Lower leg skin (tissue), 4 donors: ENCODE measurements at regions not wholly inside any gene's neighbourhood (a gene's known extent, or its start where the extent isn't known, plus 50 kb on each side); places are given as distances from the start of the nearest gene placed in this dataset.

Experiments
- DNase-seq, 2 donors: peaks; one replicate each; pipeline ENCODE4 v3.0.0-alpha.2; 2019; ENCODE audit warnings: low spot score in 2 of 2
- H3K4me3 ChIP-seq: fragments of 200-600 bp; sonication (generic); 2 replicates; pipeline ENCODE4 v1.5.1; 2017; ENCODE audit warnings: mild to moderate bottlenecking, low read depth; ENCODE audit not compliant: poor library complexity, severe bottlenecking
- POLR2A ChIP-seq, 2 donors: fragments of 450-650 bp; IDR thresholded peaks; one replicate each; pipeline ENCODE4 v1.6.1; 2016 to 2017; ENCODE audit warnings: antibody characterized with exemption in 2 of 2, mild to moderate bottlenecking in 1 of 2, moderate library complexity in 1 of 2
- WGBS, 2 donors: methylation state at CpG; one replicate each; pipeline ENCODE4 v1.1.5; 2018; 5-methylcytosine and 5-hydroxymethylcytosine counted together
- intact Hi-C: fragments of 100-400 bp; cut with DNase I; formaldehyde crosslinking; loops from one replicate; pipeline ENCODE4 v1.15.0; 2023; ENCODE audit warnings: low total_unique reads
- TF ChIP-seq, protein P1 (sequence below), 3 donors: fragments of 450-650 bp; IDR thresholded peaks; one replicate each; pipeline ENCODE4 v1.5.1; 2016; ENCODE audit warnings: antibody characterized with exemption in 3 of 3, mild to moderate bottlenecking in 3 of 3, moderate library complexity in 2 of 3

DNA sequence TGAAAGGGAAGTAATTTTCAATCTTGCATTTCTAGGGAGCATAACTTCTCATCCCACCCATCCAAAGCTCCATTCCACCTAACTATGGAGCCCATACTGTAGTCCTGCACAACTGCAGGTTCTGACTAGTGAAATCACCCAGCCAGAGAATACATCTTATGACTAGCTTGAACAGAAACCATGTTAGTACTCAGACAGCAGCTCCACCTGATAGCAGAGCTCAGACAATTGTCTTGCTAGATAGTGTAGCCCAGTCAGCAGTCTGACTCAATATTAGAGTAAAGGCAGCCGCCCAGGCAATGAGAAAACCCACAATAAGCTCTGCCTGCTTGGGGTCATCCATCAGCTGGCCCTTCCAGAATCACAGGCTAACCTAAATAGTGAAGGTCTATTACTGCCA lies 544.7 kb upstream of the GBE1 start:
- intact Hi-C loops: no loop called here
- DNase-seq: no peak
- 75 to 100% methylated on average over 1 of the region's 1 CpG for WGBS, 2 donors
- H3K4me3 ChIP-seq: no peak overlapping the region
- TF ChIP-seq, protein P1, sequence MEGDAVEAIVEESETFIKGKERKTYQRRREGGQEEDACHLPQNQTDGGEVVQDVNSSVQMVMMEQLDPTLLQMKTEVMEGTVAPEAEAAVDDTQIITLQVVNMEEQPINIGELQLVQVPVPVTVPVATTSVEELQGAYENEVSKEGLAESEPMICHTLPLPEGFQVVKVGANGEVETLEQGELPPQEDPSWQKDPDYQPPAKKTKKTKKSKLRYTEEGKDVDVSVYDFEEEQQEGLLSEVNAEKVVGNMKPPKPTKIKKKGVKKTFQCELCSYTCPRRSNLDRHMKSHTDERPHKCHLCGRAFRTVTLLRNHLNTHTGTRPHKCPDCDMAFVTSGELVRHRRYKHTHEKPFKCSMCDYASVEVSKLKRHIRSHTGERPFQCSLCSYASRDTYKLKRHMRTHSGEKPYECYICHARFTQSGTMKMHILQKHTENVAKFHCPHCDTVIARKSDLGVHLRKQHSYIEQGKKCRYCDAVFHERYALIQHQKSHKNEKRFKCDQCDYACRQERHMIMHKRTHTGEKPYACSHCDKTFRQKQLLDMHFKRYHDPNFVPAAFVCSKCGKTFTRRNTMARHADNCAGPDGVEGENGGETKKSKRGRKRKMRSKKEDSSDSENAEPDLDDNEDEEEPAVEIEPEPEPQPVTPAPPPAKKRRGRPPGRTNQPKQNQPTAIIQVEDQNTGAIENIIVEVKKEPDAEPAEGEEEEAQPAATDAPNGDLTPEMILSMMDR (IDR thresholded peaks at IDR 0.05): no peak
- no peak for TF ChIP-seq POLR2A (IDR thresholded peaks at IDR 0.05)

DNA sequence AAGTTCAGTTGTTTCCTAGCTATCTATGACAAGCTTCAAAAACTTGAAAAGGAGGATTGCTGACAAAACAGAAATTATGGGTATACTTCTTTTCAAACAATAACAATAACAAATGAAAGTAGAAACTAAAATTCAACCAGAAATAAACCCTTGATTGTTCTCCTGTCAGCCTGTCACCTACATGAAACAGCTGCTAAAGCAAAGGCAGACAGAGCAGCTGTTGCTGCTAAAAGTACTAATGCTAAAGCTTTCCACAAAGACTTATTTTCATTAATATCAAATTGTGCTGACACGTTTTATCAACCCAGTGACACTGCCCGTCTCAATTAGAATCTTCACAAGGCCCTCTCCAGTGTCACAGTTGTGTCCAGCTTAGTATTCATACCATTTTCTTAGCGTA lies 533.2 kb upstream of the GBE1 start:
- 73 to 74% methylated on average over 3 of the region's 3 CpGs for WGBS, 2 donors
- TF ChIP-seq, protein P1 (IDR thresholded peaks at IDR 0.05): no peak
- no peak for TF ChIP-seq POLR2A (IDR thresholded peaks at IDR 0.05)
- H3K4me3 ChIP-seq: no peak overlapping the region
- no peak for DNase-seq
- intact Hi-C loops: no loop called here

- intact Hi-C loops: no loop called here
- TF ChIP-seq, protein P1 (IDR thresholded peaks at IDR 0.05): no peak
- no peak for TF ChIP-seq POLR2A (IDR thresholded peaks at IDR 0.05)
- DNase-seq: no peak
- H3K4me3 ChIP-seq: no peak overlapping the region
These were observed 532.4 kb upstream of the GBE1 start for GRCh38 chr3:82293867-82294266.

DNA sequence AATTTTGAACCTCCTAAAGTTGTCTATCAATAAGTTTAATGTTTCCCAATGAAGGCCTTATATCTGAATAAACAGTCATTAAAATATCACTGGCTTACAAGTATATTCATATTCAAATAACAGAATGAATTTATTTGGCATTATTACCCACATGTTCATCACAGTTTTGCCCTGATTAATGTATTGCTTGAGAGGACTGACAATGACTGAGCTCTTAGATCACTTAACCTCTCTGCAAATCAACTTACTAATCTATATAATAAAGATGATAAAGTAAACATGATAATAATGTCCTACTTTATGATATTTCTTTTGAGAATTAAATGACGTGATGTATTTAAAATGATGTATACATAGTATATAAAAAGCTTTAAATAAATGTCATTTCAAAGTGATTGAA lies 532.0 kb upstream of the GBE1 start:
- no peak for TF ChIP-seq POLR2A (IDR thresholded peaks at IDR 0.05)
- TF ChIP-seq, protein P1 (IDR thresholded peaks at IDR 0.05): no peak
- no peak for DNase-seq
- intact Hi-C loops: no loop called here
- 89 to 90% methylated on average over 1 of the region's 1 CpG for WGBS, 2 donors
- no peak overlapping the region for H3K4me3 ChIP-seq

- no peak overlapping the region for H3K4me3 ChIP-seq
- WGBS, 2 donors: 90 to 100% methylated on average over 2 to 3 of the region's 3 CpGs
- no peak for TF ChIP-seq POLR2A (IDR thresholded peaks at IDR 0.05)
- TF ChIP-seq, protein P1 (IDR thresholded peaks at IDR 0.05): no peak
- intact Hi-C loops: no loop called here
- DNase-seq: no peak
These were observed 526.1 kb upstream of the GBE1 start for GRCh38 chr3:82287562-82287961.

DNA sequence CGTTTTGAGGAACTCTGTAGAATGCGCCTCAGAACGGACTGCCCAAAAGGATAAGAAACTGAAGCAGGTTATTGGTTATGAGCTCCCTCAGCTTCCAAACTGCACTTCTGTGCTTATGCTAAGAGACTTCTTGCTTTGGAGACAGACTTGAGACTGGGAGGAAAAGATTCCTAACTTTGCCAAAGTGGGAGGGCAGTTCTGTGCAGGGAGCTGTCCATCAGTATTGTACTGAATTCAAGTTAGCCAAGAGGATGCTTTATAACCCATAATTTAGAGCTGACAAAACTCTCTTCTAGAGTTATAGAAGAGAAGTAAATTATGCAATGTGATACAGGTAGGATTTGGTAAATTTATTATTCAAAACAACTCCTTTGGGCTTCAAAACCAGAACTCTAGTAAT lies 519.8 kb upstream of the GBE1 start:
- intact Hi-C loops: no loop called here
- no peak for DNase-seq
- H3K4me3 ChIP-seq: no peak overlapping the region
- WGBS, 2 donors: 70 to 73% methylated on average over 3 of the region's 3 CpGs
- no peak for TF ChIP-seq POLR2A (IDR thresholded peaks at IDR 0.05)
- TF ChIP-seq, protein P1 (IDR thresholded peaks at IDR 0.05): no peak
